ENCODE measurements at regions not wholly inside any gene's neighbourhood (a gene's known extent, or its start where the extent isn't known, plus 50 kb on each side); places are given as distances from the start of the nearest gene placed in this dataset.

DNA sequence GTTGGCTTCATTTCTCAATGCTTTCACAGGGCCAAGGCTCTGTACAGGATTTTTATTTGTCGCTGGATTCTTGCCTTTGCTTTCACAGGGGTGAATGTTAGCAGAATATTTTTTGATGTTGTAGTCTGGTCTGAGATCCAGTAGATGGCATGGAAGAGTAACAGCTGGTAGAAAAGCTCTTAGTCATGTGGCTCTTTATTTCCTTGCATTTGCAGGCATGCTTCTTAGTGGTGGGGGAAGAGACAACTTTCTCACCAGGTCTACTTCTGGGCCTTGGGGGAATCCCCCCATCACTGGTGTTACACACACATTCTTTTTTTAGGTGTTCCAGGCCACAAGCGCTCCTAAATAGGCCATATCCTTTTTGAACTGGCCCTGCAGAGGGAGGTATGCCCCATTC, 58.2 kb upstream of the DKK2 start:
- DNase-seq: no peak
